Suprapubic skin (tissue), 2 donors: ENCODE measurements at regions not wholly inside any gene's neighbourhood (a gene's known extent, or its start where the extent isn't known, plus 50 kb on each side); places are given as distances from the start of the nearest gene placed in this dataset.
"Not testable (repeated sequence)": the region's sequence is repeated elsewhere in the genome, so short reads cannot be mapped to it uniquely, and the experiment has no call there.

ENCODE experiments used
- EP300 ChIP-seq: sonication (generic); formaldehyde crosslinking; IDR thresholded peaks from one replicate; pipeline ENCODE4 v1.6.1; 2017; ENCODE audit warnings: antibody characterized with exemption
- POLR2A ChIP-seq, 2 donors: fragments of 450-650 bp; IDR thresholded peaks; one replicate each; pipeline ENCODE4 v1.6.1; 2017; ENCODE audit warnings: antibody characterized with exemption in 2 of 2, mild to moderate bottlenecking in 2 of 2, moderate library complexity in 2 of 2

- not testable (repeated sequence) for TF ChIP-seq EP300; POLR2A (IDR thresholded peaks at IDR 0.05)
These were observed 99.5 kb upstream of the EOMES start for GRCh38 chr3:27821609-27822008.
